Mesothelial cell of epicardium (in vitro differentiated cells): ENCODE measurements at regions not wholly inside any gene's neighbourhood (a gene's known extent, or its start where the extent isn't known, plus 50 kb on each side); places are given as distances from the start of the nearest gene placed in this dataset.

Experiments
- DNase-seq, 2 experiments: peaks; one replicate each; pipeline ENCODE4 v3.0.0; 2021; ENCODE audit warnings: low spot score in 2 of 2; ENCODE audit not compliant: unreplicated experiment in 2 of 2
- H3K27ac Mint-ChIP-seq: 2 replicates; pipeline ENCODE4 v1.8.0; 2021; ENCODE audit warnings: mixed read lengths
- H3K27me3 Mint-ChIP-seq: 2 replicates; pipeline ENCODE4 v1.8.0; 2021; ENCODE audit warnings: low read depth, mixed read lengths
- H3K36me3 Mint-ChIP-seq: 2 replicates; pipeline ENCODE4 v1.8.0; 2021; ENCODE audit warnings: mixed read lengths
- H3K4me1 Mint-ChIP-seq: 2 replicates; pipeline ENCODE4 v1.8.0; 2021; ENCODE audit warnings: mixed read lengths
- H3K4me3 Mint-ChIP-seq: 2 replicates; pipeline ENCODE4 v1.8.0; 2021; ENCODE audit warnings: mild to moderate bottlenecking, moderate library complexity, mixed read lengths
- H3K9me3 Mint-ChIP-seq: 2 replicates; pipeline ENCODE4 v1.8.0; 2021; ENCODE audit warnings: mixed read lengths
- TF ChIP-seq, protein P1 (sequence below): fragments of 200-600 bp; sonication (generic); IDR thresholded peaks from one replicate; pipeline ENCODE4 v1.5.0; 2021; ENCODE audit warnings: antibody characterized with exemption; ENCODE audit not compliant: unreplicated experiment

DNA sequence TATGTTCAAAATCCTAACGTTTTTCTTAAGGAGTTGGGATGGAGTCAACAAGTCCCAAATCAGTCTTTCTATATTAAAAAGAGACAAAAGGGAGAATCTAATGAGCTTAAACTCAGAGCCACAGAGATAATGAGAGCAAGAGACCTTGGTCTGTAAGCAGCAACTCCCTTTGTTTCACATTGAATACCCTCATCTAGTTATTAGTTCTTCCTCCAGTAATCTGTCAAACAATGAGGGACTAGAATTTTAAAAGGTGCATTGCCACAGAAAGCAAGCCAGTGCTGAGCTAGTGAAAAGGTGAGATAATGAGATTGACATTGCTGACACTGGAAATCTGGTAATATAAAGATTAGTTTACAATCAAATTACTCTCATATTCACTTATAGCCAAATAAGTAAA lies 718.6 kb downstream of the DACH1 start:
- Mint-ChIP-seq H3K4me1 (peaks cover 8% of the 10 kb centered on the region), H3K36me3 (no peaks in the 10 kb centered on the region), H3K4me3 (no peak overlapping the region), H3K27me3 (no peaks in the 10 kb centered on the region), H3K27ac (no peak overlapping the region), H3K9me3 (no peaks in the 10 kb centered on the region)
- TF ChIP-seq, protein P1, sequence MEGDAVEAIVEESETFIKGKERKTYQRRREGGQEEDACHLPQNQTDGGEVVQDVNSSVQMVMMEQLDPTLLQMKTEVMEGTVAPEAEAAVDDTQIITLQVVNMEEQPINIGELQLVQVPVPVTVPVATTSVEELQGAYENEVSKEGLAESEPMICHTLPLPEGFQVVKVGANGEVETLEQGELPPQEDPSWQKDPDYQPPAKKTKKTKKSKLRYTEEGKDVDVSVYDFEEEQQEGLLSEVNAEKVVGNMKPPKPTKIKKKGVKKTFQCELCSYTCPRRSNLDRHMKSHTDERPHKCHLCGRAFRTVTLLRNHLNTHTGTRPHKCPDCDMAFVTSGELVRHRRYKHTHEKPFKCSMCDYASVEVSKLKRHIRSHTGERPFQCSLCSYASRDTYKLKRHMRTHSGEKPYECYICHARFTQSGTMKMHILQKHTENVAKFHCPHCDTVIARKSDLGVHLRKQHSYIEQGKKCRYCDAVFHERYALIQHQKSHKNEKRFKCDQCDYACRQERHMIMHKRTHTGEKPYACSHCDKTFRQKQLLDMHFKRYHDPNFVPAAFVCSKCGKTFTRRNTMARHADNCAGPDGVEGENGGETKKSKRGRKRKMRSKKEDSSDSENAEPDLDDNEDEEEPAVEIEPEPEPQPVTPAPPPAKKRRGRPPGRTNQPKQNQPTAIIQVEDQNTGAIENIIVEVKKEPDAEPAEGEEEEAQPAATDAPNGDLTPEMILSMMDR, result no peak
- no peak for DNase-seq

GRCh38 chr13:71144883-71145282 lies 722.1 kb downstream of the DACH1 start:
- H3K4me1 Mint-ChIP-seq, result peaks cover 18% of the 10 kb centered on the region
- peaks cover under 1% of the 10 kb centered on the region for H3K27me3 Mint-ChIP-seq
- H3K4me3 Mint-ChIP-seq, result no peak overlapping the region
- no peaks in the 10 kb centered on the region for H3K9me3 Mint-ChIP-seq
- DNase-seq, result no peak
- H3K36me3 Mint-ChIP-seq, result no peaks in the 10 kb centered on the region
- no peak overlapping the region for H3K27ac Mint-ChIP-seq
- TF ChIP-seq, protein P1, result no peak

DNA sequence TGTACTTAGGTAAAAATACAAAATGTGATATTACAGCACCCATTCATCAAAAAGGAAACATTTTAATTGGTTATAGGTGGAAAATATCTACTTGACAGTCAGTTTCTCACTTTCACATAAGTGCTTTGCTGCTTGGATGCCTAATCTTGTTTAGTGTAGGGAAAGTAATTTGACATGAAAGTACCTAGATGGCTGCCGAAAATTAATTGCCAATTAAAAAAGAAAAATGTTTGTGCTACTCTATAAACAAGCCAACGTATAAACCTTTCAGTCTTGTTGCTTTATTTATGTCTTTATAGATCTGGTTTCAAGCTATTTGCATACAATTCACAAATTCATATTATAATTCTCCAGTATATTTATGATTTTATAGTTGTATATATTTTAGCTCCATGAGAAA lies 729.9 kb downstream of the DACH1 start:
- H3K36me3 Mint-ChIP-seq, result no peaks in the 10 kb centered on the region
- H3K4me1 Mint-ChIP-seq, result peaks cover 10% of the 10 kb centered on the region
- no peak overlapping the region for H3K4me3 Mint-ChIP-seq
- peaks cover 11% of the 10 kb centered on the region for H3K27me3 Mint-ChIP-seq
- H3K9me3 Mint-ChIP-seq, result peaks cover 3% of the 10 kb centered on the region
- DNase-seq, result no peak
- TF ChIP-seq, protein P1, result no peak
- no peak overlapping the region for H3K27ac Mint-ChIP-seq

DNA sequence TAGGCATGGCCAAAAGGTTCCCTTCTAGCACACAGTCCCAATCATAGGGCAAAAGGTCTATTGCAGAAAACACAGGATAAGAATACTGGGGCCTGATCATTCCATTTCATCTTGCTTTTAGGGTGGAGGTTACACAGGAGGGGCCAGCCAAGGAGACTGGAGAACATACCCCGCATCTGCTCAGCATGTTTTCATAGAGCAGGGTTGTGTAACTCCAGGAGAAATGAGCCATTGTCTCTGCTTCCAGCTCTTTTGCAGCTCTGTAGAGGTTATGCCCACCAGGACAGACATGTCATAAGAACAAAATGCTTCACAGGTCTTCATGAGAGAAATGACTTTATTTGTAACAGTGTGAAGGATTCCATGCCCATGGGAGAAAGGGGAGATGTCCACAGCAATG lies 742.8 kb downstream of the DACH1 start:
- Mint-ChIP-seq H3K36me3 (no peaks in the 10 kb centered on the region), H3K4me1 (peaks cover 5% of the 10 kb centered on the region), H3K9me3 (peaks cover 12% of the 10 kb centered on the region), H3K27me3 (no peaks in the 10 kb centered on the region), H3K27ac (no peak overlapping the region), H3K4me3 (no peak overlapping the region)
- no peak for DNase-seq
- TF ChIP-seq, protein P1, result no peak

- Mint-ChIP-seq H3K4me1 (peaks cover 7% of the 10 kb centered on the region), H3K27ac (no peak overlapping the region), H3K9me3 (no peaks in the 10 kb centered on the region), H3K4me3 (no peak overlapping the region), H3K27me3 (no peaks in the 10 kb centered on the region), H3K36me3 (no peaks in the 10 kb centered on the region)
- TF ChIP-seq, protein P1, result no peak
- DNase-seq, result no peak
Observed at GRCh38 chr13:71118779-71119364, 748.1 kb downstream of the DACH1 start.

GRCh38 chr13:71117920-71118319 lies 749.1 kb downstream of the DACH1 start:
- Mint-ChIP-seq H3K36me3 (no peaks in the 10 kb centered on the region), H3K4me1 (peaks cover 7% of the 10 kb centered on the region), H3K4me3 (no peak overlapping the region), H3K9me3 (no peaks in the 10 kb centered on the region), H3K27me3 (no peaks in the 10 kb centered on the region), H3K27ac (no peak overlapping the region)
- TF ChIP-seq, protein P1, result no peak
- no peak for DNase-seq
